Tibial nerve (tissue), 4 donors: ENCODE measurements at regions not wholly inside any gene's neighbourhood (a gene's known extent, or its start where the extent isn't known, plus 50 kb on each side); places are given as distances from the start of the nearest gene placed in this dataset.

Source experiments
- DNase-seq, 2 donors: peaks; one replicate each; pipeline ENCODE4 v3.0.0-alpha.2; 2019; ENCODE audit warnings: low spot score in 2 of 2
- H3K27ac ChIP-seq, 4 donors: fragments of 200-600 bp; sonication (generic) in 3 of 4; one replicate each; pipeline ENCODE4 v1.5.1; 2017 to 2019; ENCODE audit warnings: mild to moderate bottlenecking in 1 of 4
- H3K27me3 ChIP-seq, 2 donors: fragments of 200-600 bp; sonication (generic) in 1 of 2; one replicate each; pipeline versions ENCODE4 v1.5.1 to v1.6.0; 2017 to 2019
- H3K36me3 ChIP-seq, 3 donors: fragments of 200-600 bp; sonication (generic); one replicate each; pipeline ENCODE4 v1.5.1; 2018 to 2019
- H3K4me1 ChIP-seq, 4 donors: fragments of 200-600 bp; sonication (generic) in 3 of 4; one replicate each; pipeline ENCODE4 v1.5.1; 2017 to 2019
- H3K4me3 ChIP-seq, 4 donors: fragments of 200-600 bp; sonication (generic) in 3 of 4; one replicate each; pipeline ENCODE4 v1.5.1; 2017 to 2019; ENCODE audit warnings: mild to moderate bottlenecking in 1 of 4, moderate library complexity in 1 of 4
- H3K9me3 ChIP-seq, 4 donors: fragments of 200-600 bp; sonication (generic) in 3 of 4; one replicate each; pipeline ENCODE4 v1.5.1; 2017 to 2019
- EP300 ChIP-seq, 2 donors: sonication (generic); formaldehyde crosslinking; IDR thresholded peaks; one replicate each; pipeline ENCODE4 v1.6.1; 2017; ENCODE audit warnings: antibody characterized with exemption in 2 of 2, mild to moderate bottlenecking in 1 of 2
- POLR2A ChIP-seq, 2 donors: fragments of 450-650 bp; IDR thresholded peaks; one replicate each; pipeline ENCODE4 v1.6.1; 2017; ENCODE audit warnings: antibody characterized with exemption in 2 of 2, mild to moderate bottlenecking in 2 of 2, moderate library complexity in 2 of 2
- WGBS, 2 donors: methylation state at CpG; one replicate each; pipeline ENCODE4 v1.1.5; 2018; 5-methylcytosine and 5-hydroxymethylcytosine counted together
- TF ChIP-seq, protein P1 (sequence below), 5 experiments: fragments of 200-600 bp in 3 of 5; fragments of 450-650 bp in 2 of 5; sonication (generic) in 3 of 5; IDR thresholded peaks; one replicate each; pipeline ENCODE4 v1.5.1; 2016 to 2019; ENCODE audit warnings: antibody characterized with exemption in 5 of 5, mild to moderate bottlenecking in 3 of 5, moderate library complexity in 2 of 5

DNA sequence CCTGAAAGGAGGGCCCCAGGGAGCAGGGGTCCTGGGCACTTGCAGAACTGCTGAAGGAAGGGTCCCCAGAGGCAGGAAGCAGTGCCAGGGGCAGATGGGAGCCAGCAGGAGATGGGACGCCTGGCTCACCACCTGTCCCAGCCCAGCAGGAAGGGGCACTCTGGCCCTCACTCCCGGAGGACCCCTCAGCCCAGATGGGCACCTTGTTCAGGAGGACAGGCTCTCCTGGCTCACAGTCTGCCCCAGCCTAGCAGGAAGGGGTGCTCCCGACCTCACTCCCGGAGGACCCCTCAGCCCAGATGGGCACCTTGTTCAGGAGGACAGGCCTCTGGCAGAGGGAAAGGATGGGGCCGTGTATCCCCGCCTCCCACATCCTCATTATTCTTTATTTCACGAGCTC, 331.4 kb upstream of the SHH start:
- Histone ChIP-seq H3K4me1 (no peaks in the 10 kb centered on the region), H3K27ac (no peak overlapping the region), H3K4me3 (no peak overlapping the region), H3K27me3 (no peaks in the 10 kb centered on the region), H3K9me3 (no peaks in the 10 kb centered on the region), H3K36me3 (no peaks in the 10 kb centered on the region)
- WGBS, 2 donors: 72 to 79% methylated on average over 6 to 7 of the region's 7 CpGs
- TF ChIP-seq, protein P1, sequence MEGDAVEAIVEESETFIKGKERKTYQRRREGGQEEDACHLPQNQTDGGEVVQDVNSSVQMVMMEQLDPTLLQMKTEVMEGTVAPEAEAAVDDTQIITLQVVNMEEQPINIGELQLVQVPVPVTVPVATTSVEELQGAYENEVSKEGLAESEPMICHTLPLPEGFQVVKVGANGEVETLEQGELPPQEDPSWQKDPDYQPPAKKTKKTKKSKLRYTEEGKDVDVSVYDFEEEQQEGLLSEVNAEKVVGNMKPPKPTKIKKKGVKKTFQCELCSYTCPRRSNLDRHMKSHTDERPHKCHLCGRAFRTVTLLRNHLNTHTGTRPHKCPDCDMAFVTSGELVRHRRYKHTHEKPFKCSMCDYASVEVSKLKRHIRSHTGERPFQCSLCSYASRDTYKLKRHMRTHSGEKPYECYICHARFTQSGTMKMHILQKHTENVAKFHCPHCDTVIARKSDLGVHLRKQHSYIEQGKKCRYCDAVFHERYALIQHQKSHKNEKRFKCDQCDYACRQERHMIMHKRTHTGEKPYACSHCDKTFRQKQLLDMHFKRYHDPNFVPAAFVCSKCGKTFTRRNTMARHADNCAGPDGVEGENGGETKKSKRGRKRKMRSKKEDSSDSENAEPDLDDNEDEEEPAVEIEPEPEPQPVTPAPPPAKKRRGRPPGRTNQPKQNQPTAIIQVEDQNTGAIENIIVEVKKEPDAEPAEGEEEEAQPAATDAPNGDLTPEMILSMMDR (IDR thresholded peaks at IDR 0.05): no peak
- TF ChIP-seq EP300 (IDR thresholded peaks at IDR 0.05): no peak
- no peak for DNase-seq

DNA sequence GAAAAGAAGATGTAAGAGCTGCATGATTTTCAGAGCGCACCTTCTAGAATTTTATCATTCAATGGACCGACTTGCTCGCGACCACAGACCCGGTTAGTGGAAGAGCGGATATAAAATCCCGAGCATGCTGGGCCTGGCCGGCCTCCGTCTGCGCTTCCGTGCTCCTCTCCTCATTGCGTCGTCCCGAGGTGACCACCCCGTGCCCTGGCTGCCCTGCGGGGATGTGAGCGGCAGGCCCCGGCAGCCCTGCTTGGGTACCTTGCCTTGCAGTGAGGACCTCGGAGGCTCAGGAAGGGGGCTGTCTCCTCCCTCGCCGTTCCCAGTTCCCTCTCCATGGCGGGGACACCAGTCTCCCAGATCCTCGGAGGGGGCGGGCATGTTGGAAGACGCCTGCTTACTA, 330.9 kb upstream of the SHH start:
- Histone ChIP-seq H3K9me3 (no peaks in the 10 kb centered on the region), H3K4me1 (no peaks in the 10 kb centered on the region)
- 87 to 89% methylated on average over 23 to 24 of the region's 25 CpGs for WGBS, 2 donors

DNA sequence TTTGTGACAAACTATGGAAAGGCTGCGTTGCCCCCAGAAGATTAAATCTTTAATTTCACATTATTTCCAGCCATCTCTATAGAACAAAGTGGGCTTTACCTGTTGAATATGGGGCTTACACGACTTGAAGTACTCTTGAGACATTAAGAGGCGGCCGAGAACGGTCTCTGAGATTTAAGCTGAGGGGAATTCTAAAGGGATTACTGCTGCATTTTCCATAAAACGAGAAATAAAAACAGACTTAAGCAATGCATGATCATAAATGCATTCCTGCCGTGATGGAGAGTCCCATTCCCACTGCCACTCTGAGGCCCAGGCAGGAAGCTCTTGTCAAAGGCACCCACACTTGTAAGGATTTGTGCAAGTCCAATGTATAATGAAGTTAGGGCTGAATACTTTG, 329.7 kb upstream of the SHH start:
- 61 to 69% methylated on average over 7 of the region's 7 CpGs for WGBS, 2 donors
- no peak for DNase-seq
- Histone ChIP-seq H3K4me1 (no peaks in the 10 kb centered on the region), H3K27me3 (no peaks in the 10 kb centered on the region), H3K36me3 (no peaks in the 10 kb centered on the region), H3K9me3 (peaks cover 0 to 8% (median 0%) of the 10 kb centered on the region in 4 donors), H3K4me3 (no peak overlapping the region), H3K27ac (no peak overlapping the region)
- TF ChIP-seq, protein P1 (IDR thresholded peaks at IDR 0.05): no peak
- TF ChIP-seq POLR2A (IDR thresholded peaks at IDR 0.05) (no peak), EP300 (IDR thresholded peaks at IDR 0.05) (no peak)

More for the DNA sequence above, 330.9 kb upstream of the SHH start:
- Histone ChIP-seq H3K4me3 (no peak overlapping the region), H3K27me3 (no peaks in the 10 kb centered on the region), H3K36me3 (no peaks in the 10 kb centered on the region), H3K27ac (no peak overlapping the region)
- TF ChIP-seq POLR2A (IDR thresholded peaks at IDR 0.05): no peak
- DNase-seq: no peak

DNA sequence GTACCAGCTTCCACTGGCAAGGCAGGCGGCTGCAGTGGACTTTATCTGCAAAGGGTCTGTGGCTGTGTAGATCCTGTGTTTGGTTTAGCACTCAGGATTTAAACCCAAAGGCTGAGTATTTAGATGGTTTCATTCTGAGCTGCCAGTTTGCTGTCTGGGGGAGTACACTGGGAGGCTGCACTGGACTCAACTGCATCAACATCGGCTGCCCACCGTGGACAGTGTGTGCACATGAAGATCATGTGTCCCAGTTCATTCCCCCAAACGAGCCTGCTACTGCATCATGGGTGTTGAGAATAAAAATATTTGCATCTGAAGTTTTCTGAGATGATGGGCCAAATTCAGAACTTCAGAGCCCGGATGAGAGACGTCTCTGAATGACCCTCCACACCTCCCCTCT, 328.6 kb upstream of the SHH start:
- Histone ChIP-seq H3K27ac (no peak overlapping the region), H3K9me3 (peaks cover 0 to 18% (median 0%) of the 10 kb centered on the region in 4 donors), H3K36me3 (no peaks in the 10 kb centered on the region), H3K4me1 (no peaks in the 10 kb centered on the region), H3K4me3 (no peak overlapping the region), H3K27me3 (no peaks in the 10 kb centered on the region)
- no peak for DNase-seq
- TF ChIP-seq POLR2A (IDR thresholded peaks at IDR 0.05) (no peak), EP300 (IDR thresholded peaks at IDR 0.05) (no peak)
- TF ChIP-seq, protein P1 (IDR thresholded peaks at IDR 0.05): no peak
- 74 to 80% methylated on average over 6 of the region's 6 CpGs for WGBS, 2 donors

DNA sequence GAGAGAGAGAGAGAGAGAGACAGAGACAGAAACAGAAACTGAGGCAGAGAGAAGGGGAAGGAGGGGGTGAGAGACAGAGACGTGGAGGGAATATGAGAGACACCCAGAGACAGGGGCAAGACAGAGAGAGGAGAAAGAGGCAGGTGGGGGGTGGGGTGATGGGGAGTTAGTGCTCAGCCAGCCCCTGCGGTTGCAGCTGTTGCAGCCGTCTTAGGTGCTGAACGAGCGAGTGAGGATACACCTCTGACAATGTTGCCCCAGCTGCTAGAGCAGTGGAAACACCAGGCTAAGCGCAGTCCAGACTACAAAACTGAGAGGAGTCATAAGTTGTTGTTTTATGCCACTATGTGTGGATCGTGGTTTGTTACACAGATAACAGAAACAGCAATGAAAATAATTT, 328.2 kb upstream of the SHH start:
- H3K4me1 ChIP-seq: no peaks in the 10 kb centered on the region
- TF ChIP-seq, protein P1 (IDR thresholded peaks at IDR 0.05): no peak
- TF ChIP-seq EP300 (IDR thresholded peaks at IDR 0.05) (no peak), POLR2A (IDR thresholded peaks at IDR 0.05) (no peak)
- WGBS, 2 donors: 64 to 69% methylated on average over 7 of the region's 7 CpGs
- no peak for DNase-seq
- H3K9me3 ChIP-seq: peaks cover 0 to 21% (median 0%) of the 10 kb centered on the region in 4 donors
- no peak overlapping the region for H3K4me3 ChIP-seq
- H3K27ac ChIP-seq: no peak overlapping the region
- H3K27me3 ChIP-seq: no peaks in the 10 kb centered on the region
- H3K36me3 ChIP-seq: no peaks in the 10 kb centered on the region

DNA sequence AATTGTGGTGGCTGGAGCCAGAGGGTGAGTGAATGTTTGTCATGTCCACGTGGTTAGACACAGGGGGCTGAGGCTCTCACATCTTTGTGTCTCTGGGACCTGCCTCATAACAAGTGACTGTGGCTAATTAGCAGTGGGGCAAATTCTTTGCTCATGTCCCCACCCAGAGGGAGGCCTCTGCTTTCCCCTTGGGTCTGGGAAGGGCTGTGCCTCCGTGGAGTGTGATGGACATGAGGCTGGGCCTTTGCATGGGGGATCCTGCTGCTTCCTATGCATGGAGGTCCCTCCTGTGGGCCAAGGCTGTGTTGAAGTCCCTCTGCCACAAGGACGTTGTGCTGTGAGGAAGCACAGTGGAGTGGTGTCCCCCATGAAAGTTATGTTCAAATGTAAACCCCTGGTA, 327.4 kb upstream of the SHH start:
- H3K4me3 ChIP-seq: no peak overlapping the region
- no peak overlapping the region for H3K27ac ChIP-seq
- WGBS, 2 donors: 52 to 60% methylated on average over 3 of the region's 3 CpGs
- TF ChIP-seq, protein P1 (IDR thresholded peaks at IDR 0.05): no peak
- no peak for DNase-seq
- H3K27me3 ChIP-seq: no peaks in the 10 kb centered on the region
- H3K9me3 ChIP-seq: peaks cover 0 to 21% (median 0%) of the 10 kb centered on the region in 4 donors
- H3K36me3 ChIP-seq: no peaks in the 10 kb centered on the region
- no peaks in the 10 kb centered on the region for H3K4me1 ChIP-seq
